GM21528 (cell line): ENCODE measurements at regions not wholly inside any gene's neighbourhood (a gene's known extent, or its start where the extent isn't known, plus 50 kb on each side); places are given as distances from the start of the nearest gene placed in this dataset.
"Not testable (repeated sequence)": the region's sequence is repeated elsewhere in the genome, so short reads cannot be mapped to it uniquely, and the experiment has no call there.

Experiments
- ATAC-seq: cut with Tn5 transposase; IDR thresholded peaks from one replicate; pipeline ENCODE4 v1.9.1; 2021; ENCODE audit warnings: mild to moderate bottlenecking, moderate library complexity; ENCODE audit not compliant: unreplicated experiment, low FRiP score

- no peak for ATAC-seq
Observed at GRCh38 chr7:69108097-69108496, 490.2 kb upstream of the AUTS2 start.

DNA sequence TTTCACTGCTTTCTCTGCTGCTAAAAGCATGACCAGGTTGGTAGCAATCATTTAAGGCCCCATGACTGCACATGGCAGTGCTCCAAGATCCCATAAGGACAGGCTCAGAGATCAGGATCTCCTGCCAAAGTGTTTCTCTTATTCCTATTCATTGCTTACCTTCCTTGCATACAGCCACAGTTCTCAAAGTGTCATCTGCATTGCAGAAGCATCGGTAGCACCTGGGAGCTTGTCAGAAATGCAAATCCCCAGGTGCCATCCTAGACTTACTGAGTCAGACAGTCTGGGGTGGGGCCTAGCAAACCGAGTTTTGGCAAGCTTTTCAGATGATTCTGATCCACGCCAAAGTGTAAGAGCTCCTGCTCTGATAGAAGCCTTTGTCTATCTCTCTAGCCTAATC is 489.0 kb upstream of the AUTS2 start:
- ATAC-seq, result no peak

GRCh38 chr7:69109879-69110278 is 488.4 kb upstream of the AUTS2 start:
- ATAC-seq, result no peak

GRCh38 chr7:69110450-69111050 is 487.7 kb upstream of the AUTS2 start:
- no peak for ATAC-seq

GRCh38 chr7:69114374-69114773 is 483.9 kb upstream of the AUTS2 start:
- no peak for ATAC-seq

DNA sequence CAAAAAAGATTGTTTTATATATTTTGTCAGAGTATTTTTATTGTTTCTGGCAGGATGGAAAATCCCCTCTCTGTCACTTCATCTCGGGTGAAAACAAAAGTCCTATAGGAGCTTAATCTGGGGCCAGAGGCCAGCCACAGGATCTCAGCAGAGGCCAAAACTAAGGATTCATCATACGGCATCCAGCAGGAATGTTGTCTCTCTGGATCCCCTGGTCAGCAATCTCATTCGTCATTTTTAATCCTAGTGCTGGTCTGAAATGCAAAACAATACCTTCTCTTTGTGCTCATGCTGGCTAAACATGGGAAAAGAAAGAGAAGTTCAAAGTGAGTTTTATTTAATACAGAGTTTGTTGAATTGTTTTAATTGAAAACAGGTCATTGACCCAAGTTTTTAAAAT is 482.5 kb upstream of the AUTS2 start:
- no peak for ATAC-seq

DNA sequence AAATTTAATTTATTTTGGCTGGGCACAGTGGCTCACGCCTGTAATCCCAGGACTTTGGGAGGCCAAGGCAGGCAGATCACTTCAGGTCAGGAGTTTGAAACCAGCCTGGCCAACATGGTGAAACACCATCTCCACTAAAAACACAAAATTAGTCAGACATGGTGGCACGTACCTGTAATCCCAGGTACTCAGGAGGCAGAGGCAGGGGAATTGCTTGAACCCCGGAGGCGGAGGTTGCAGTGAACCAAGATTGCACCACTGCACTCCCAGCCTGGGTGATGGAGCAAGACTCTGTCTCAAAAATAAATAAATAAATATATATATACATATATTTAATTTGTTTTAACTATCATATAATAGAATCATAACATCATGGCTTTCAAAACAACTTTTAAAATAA is 482.1 kb upstream of the AUTS2 start:
- ATAC-seq, result not testable (repeated sequence)

GRCh38 chr7:69122953-69123352 is 475.3 kb upstream of the AUTS2 start:
- ATAC-seq, result no peak

- no peak for ATAC-seq
Observed at GRCh38 chr7:69126896-69127479, 471.3 kb upstream of the AUTS2 start.

- no peak for ATAC-seq
Observed at GRCh38 chr7:69129524-69129923, 468.8 kb upstream of the AUTS2 start.

GRCh38 chr7:69129951-69130350 is 468.3 kb upstream of the AUTS2 start:
- no peak for ATAC-seq

- no peak for ATAC-seq
Observed at GRCh38 chr7:69130396-69130795, 467.9 kb upstream of the AUTS2 start.

- ATAC-seq, result no peak
Observed at GRCh38 chr7:69134316-69134715, 464.0 kb upstream of the AUTS2 start.

DNA sequence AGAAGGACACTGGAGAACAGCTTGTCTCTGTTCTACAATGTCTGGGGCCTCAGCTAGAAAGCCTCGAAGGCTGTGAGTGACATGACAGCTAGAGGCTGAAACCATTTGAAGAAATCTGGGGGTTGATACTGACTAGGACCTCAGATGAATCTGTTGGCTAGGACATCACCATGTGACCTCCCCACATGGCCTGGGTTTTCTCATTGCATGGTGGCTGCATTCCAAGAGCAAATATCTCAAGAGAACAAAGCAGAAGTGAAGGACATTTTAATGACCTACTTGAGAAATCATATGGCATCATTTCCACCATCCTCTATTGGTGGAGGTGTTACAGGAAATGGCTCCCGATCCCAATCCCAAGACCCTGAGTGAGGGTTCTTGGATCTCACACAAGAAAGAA is 450.6 kb upstream of the AUTS2 start:
- no peak for ATAC-seq

- ATAC-seq, result no peak
Observed at GRCh38 chr7:69149804-69150782, 448.2 kb upstream of the AUTS2 start.

GRCh38 chr7:69162326-69162725 is 435.9 kb upstream of the AUTS2 start:
- no peak for ATAC-seq

DNA sequence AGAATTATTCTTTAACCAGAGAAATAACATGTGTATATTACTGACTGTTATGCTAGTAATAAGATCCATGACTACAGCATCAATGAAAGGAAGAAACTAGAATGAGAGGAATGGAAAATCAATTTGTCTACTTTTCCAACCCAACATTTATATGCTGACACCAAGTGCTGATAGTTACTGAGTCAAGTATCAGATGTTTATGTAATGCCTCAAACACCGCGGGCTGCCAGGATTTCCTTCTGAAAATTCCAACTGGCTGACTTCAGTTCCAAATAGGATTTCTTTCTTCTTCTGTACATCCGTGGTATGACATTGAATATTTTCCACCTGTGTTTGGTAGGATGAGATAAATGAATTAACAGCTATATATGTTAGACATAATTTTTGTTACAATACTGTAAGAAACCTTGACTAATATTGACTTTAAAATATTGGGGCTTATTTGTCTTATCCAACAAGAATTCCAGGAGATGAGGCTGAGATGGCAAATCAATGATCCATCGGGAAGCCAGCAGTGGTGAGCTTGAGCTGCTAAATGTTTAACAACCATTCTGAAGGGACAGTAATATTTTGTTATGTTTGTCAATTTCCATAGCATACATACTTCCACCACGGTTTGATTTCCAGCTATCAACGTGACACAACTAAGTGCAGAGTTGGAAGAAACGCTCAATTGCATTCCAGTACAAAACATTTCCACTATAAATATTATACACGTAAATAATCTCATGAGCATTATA is 435.2 kb upstream of the AUTS2 start:
- ATAC-seq, result no peak

DNA sequence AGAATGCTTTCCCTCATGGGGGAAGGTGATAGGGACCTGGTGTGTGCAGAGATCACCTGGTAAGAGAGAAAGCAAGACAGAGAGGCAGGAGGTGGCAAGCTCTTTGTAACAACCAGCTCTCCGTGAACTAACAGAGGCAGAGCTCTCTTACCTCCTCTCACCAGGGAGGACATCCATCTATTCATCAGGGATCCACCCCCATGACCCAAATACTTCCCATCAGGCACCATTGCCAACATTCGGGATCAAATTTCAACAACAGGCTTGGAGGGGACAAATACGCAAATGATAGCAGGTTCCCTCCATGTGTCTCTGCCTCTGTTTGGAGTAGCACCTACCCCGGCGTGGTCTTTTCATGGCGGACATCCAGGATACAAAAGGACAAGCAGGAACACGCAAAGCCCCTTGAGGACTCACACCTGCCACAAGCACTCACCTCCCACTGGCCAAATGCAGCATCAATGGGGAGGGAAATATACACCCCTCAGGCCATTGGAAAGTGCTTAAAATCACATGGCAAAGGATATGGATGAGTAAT is 431.2 kb upstream of the AUTS2 start:
- no peak for ATAC-seq

- ATAC-seq, result no peak
Observed at GRCh38 chr7:69169386-69169785, 428.9 kb upstream of the AUTS2 start.

DNA sequence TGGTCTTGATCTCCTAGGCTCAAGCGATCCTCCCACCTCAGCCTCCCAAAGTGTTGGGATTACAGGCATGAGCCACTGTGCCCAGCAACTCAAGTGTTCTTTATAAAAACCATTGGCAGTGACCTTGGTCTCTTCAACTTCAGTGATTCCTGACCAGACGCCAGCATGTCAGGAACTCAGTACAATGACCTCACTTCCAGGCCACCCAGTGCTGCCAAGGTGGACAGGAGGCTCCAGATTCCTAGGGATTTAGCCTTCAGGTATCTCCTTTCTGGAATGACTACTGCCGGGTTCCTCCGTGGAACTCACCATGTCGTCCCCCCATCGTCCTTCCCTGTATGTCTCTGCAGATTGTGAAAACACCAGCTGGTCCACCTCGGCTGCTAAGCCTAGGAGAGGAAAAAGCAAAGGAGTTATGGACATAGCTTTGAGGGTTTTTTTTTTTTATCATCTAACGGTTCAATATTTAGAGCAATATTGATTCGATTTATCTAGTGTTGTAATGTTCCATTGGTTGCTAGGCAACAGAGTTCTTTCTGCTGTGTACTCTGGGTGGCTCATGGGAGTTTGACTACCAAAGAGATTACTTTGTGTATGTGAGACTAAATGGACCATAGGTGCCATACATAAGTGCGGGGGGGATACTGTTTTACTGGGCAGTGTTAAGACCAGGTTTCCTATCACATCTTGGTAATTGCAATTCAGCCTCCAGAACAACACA is 425.8 kb upstream of the AUTS2 start:
- no peak for ATAC-seq
